CD4-positive, alpha-beta T cell treated with Interferon gamma for 1 hour (primary cell): ENCODE measurements at regions not wholly inside any gene's neighbourhood (a gene's known extent, or its start where the extent isn't known, plus 50 kb on each side); places are given as distances from the start of the nearest gene placed in this dataset.

Experiments used
- DNase-seq: peaks from one replicate; pipeline ENCODE4 v3.0.0-alpha.2; 2020

DNA sequence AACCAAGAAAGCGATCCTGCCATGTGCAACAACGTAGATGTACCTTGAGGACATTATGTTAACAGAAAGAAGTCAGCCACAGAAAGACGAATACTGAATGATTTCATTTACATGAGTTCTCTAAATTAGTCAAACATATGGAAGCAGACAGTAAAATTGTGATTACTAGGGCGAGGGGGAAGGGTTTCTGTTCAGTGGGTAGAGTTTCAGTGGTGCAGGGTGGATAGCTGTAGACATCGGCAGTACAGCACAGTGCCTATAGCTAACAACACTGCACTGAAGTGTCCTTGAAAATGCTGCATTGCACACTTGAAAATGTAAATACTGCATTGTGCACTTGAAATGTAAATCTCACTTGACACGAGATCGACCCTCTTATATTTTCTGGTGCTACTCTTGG, 275.3 kb downstream of the GALR1 start:
- DNase-seq = no peak

DNA sequence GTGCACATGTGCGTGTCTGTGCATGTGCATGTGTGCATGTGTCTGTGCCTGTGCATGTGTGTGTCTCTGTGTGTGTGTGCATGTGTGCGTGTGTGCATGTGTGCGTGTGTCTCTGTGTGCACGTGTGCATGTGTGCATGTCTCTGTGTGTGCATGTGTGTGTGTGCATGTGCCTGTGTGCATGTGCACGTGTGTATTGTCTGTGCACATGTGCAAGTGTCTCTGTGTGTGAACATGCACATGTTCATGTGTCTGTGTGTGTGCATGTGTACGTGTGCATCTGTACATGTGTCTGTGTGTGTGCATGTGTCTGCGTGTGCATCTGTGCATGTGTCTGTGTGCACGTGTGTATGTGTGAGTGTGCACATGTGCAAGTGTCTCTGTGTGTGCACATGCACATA, 277.3 kb downstream of the GALR1 start:
- DNase-seq = no peak

DNA sequence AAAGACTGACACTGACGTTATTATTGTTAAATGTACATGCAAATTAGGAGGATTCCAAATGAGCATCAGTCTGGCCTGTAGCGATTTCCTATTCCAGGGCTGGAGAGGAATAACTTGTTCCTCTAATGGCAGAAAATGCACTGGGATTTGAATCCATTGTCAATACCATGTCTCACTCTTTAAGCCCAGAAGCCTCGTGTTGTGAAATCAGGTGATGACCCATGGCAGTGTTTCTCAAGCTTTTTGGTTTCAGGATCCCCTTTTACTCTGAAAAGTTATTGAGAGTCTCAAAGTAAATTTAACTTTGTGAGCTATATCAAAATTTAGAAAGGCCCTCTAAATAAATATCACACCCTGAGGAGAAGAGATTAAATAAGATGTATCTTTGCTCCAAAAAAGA, 279.2 kb downstream of the GALR1 start:
- DNase-seq = no peak

DNA sequence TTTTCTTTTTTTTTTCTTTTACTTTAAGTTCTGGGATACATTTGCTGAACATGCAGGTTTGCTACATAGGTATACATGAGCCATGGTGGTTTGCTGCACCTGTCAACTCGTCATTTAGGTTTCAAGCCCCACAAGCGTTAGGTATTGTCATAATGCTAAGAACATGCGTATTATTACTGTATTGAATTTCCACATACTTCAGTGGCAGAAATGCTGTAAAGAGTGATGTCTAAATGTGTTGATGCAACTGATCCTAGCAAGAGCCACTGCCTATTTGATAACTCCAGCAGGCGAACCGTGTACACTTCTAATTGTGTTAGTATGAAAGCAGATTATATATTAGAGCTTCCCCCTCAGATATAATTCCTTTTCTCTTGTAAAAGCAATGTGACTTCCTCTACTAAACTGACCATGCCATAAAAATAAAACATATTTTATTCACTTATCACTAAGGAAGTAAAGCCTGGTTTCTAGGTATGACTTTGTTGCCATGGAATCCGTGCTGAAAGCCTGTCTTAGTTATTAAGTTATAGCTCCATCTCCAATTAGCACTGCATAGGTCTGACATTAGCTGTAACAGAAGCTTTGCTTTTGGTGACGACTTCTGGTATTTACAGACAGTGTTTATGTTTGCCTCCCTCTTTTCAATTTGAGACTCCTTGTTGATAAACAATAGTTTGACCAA, 280.0 kb downstream of the GALR1 start:
- DNase-seq = no peak

DNA sequence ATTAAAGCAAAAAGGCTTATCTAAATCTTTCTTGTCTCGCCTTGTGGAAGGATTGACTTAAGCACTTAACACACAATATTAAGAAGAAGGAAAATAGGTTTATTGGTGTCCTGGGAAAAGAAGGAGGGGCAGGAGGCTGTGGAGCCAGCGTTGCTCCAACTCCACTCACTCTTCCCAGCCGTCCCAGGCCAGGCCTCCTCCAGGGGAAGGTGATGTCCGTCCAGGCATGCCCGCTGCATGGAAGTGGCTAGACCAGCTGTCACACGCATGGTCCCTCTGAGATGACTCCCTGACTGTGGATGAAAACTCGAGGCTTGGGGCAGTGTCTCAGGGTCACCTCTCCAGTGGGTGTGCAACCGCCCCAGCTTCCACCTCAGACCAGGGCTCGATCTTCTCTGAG, 281.1 kb downstream of the GALR1 start:
- DNase-seq = no peak

DNA sequence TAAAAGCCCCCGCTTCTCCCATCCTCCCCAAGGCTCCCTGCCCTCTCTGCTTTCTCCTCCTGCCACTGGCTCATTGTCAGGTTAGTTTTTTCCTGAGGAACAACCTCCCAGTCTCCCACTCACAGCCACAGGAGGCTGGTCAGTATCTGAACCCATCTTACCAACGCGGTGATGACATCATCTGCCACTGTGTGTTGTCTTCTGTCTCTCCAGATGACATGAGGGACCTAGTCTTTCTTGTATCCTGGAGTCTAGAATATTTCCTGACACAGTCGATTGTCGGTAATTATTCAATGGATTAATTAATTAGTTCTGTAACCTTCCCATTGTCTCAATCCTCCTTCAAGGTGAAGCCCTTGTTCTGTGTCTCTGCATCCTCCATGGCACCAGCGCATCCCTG, 290.2 kb downstream of the GALR1 start:
- no peak for DNase-seq

DNA sequence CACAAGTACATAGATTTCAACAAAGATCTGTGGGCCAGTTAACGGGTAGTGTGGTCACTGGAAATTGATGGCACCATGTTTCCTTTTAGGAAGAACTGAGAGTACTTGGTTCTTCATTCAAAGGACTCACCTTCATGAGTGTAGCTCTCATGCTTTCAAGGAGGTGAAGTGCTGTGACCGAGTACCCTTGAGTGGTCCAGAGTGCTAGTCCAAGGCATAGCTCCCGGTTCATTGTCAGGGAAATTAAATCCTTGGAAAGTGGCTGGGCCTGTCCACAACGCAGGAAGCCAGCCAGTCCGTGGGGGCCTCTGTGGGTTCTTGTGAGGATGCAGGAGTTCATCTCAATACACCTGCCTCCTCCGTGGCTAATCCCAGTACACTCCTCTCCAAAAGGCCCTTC, 295.1 kb downstream of the GALR1 start:
- no peak for DNase-seq

DNA sequence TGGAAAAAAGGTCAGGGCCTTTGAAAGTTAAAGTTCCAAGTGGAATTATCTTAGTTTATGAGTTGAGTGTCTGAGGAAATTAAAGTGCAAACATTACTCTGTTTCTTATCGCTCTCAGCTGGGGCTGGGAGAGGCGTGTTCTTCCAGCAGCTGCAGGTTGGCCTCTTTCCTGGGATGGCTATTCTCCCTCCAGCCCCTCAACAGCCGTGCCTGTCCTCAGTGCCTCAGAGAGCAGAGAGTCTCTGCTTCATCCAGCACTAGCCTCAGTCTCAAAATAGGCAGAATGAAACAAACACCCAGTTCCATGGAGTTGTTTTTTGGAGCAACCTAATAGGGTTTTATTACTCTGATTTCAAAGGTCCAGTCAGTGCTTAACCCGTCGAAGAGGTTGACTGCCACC, 298.1 kb downstream of the GALR1 start:
- DNase-seq = no peak

DNA sequence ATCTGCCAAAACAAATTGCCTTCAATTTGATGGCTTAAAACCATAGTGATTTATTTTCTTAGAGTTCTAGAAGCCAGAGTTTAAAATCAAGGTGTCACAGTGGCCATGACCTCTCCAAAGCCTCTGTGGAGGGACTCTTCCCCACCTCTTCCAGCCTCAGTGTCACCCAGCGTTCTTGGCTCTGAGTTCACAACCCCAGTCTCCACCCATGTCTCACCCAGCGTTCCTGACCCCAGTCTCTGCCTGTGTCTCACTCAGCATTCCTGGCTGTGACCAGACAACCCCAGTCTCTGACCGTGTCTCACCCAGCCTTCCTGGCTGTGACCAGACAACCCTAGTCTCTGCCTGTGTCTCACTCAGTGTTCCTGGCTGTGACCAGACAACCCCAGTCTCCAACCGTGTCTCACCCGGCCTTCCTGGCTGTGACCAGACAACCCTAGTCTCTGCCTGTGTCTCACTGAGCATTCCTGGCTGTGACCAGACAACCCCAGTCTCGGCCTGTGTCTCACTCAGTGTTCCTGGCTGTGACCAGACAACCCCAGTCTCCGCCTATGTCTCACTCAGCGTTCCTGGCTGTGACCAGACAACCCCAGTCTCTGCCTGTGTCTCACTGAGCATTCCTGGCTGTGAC, 299.3 kb downstream of the GALR1 start:
- no peak for DNase-seq

DNA sequence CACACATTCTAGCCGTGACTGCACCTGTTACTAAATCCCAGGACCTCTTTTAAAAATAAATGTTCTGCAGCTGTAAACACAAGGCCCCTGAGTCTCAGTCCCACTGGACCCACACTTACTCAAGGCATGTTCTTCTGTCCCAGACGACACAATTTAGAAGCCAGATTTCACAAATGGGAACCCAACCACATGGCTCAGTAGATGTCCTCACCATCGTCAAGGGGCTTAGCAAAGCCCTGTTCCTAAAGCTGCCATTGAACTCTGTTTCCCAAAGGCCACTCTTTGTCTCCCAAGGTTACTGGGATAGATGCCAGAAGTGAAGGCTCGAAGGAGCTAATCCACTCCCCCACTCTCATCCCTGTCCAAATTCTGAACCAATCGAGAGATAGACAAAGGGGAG, 301.0 kb downstream of the GALR1 start:
- DNase-seq = no peak

DNA sequence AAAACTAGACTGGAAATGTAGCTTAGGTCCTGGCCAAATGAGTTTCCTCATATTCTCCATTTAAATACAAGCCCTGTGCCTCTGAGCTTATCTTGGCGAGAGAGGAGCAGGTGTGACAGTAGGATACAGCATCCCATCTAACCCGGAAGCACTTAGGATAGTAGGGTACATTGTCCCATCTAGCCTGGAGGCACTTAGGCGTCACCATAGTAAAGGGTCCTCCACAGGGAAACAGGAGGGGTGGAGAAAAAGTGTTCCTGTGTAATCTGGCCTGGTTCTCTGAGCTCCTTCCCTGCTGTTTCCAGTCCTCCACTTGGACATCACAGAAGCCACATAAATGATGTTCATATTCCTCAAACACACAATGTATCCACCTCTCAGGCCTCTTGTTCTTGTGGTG, 301.4 kb downstream of the GALR1 start:
- DNase-seq = no peak

DNA sequence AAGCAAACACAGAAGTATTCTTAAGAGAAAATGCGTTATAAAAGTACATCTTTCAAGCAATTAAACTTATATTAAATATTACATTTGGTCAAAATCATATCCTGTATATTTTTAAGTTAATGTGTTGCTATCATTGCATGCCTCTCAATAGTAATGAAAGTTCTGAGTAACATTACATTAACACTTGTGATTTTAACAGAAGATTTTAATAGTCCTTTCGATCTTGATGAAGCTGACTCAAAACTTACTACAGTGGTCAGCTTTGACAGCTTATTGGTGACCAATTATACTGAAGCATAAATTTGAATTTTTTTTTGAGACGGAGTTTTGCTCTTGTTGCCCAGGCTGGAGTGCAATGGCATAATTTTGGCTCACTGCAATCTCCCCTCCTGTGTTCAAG, 303.3 kb downstream of the GALR1 start:
- DNase-seq = no peak

DNA sequence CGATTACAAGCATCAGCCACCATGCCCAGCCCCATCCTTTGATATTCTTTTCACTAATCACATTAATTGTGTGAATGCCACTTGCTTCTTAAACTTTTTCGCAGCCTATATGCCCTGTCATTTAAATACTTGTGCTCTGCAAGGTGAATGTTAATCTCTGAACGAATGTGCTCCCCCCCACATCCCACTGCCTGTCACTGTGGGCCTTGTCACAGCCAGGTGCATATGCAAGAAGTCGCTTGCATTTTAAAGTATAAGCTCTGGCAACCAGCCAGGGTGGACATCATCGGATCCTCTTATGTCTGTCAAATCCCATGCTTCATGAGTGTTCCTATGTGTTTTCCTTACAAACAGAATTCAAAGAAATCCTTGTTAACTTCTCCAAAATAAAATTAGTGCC, 304.4 kb downstream of the GALR1 start:
- DNase-seq = no peak

DNA sequence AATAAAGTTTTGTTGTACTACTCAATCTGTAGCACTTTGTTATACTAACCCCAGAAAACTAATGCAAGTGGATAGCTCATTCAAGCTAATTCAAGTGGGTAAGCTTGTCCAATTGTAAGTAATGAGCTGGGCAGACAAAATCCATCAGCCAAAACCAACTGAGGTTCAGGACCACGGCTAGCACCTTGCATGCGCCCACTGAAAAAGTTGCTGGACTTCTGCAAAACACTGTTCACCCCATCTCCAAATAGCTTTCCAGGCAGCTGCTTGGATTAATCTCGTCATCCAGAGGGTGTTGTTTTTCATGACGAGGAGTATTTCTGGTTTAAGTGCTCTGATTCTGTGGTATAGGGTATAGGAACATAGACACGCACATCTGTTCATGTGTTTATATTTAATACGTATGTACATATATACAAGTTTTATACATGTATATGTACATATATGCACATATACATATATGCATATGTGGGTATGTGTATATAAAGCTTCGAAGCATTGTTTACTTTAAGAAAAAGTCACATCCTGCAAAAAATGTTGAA, 307.5 kb downstream of the GALR1 start:
- DNase-seq = no peak

DNA sequence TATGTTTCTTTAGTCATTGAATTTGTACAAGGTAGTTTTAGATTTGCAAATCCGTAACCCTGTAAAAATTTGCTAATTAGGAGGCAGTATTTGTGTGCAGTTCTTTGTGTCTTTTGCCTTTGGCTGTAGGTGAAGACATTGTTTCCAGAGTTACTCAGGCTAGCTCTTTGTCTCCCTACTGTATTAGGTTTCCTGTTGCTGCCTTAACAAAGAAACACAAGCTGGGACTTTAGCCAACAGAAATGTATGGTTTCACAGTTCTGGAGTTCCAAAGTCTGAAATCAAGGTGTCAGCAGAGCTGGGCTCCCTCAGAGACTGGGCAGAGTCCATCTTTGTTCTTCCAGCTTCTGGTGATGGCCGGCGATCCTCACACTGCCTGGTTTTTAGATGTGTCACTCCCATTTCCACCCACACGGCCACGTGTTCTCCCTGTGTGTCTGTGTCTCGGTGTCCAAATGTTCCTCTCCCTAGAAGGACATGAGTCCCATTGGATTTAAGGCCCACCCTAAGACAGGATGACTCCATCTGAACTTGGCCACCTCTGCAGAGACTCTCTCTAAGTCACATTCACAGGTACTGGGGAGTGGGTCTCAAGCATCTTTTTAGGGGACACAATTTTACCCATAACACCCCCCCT, 309.7 kb downstream of the GALR1 start:
- no peak for DNase-seq

DNA sequence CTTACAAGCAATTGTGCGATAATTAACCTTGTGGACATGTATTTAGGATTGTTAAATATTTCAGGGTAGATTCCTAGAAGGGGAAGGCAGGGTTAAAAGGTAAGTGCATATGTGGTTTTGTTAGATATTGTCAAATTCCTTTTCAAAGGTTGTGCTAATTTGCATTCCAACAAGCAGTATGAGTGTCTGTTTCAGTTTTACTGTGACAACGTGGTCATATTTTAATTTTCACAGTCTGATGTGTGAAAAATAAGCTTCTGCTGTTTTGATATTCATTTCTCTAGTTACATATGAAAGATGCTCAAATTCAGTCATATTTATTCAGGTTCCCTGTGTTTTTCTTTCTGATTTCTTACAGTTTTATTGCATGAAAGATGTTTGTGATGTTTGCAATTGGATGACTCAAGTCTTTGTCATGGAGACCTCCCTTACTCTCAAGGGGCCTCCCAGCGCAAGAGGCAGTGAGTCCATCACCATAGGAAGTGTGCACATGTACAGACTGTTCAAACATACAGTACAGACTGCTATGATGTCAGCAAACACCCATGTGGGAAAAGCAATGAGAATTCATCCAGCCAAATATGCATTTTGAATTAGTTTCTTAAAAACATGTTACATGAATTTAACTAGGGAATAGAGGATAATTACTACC, 310.8 kb downstream of the GALR1 start:
- no peak for DNase-seq

DNA sequence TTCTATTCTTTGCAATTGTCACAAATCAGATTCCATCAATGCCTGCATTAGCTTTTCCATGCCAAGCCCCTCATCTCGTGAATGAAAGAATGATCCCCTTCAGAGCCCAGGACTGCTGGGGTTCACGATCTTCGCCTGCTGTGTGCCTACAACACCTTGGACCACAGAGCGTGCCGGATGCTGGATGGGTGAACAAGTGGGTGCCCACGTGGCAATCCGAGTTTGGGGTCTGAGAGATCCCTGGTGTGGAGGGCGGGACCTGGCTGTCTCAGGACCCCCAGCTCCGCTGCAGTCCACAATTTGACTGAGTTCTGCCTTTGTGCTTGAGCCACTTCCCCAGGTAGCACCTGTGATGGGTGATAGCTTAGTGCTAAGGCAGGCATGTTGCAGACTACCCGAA, 317.0 kb downstream of the GALR1 start:
- DNase-seq = no peak

DNA sequence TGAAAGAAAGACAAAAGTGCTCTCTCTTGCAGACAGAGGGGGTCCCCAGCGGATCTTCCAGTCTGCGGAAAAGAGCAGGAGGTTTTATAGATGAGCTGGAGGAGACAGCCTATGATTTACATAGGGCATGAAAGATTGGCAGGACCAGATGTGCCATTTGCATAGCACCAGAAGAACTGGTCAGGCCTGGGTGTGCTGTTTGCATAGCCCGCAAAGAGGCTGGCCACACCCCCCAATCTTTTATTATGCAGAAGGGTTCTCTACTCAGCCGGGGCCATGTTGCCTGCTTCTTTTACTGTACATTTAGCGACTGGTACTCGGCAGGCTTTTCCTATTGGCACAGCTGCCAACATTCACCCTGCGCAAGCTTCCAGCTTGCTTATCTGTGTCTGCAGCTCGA, 317.6 kb downstream of the GALR1 start:
- no peak for DNase-seq

DNA sequence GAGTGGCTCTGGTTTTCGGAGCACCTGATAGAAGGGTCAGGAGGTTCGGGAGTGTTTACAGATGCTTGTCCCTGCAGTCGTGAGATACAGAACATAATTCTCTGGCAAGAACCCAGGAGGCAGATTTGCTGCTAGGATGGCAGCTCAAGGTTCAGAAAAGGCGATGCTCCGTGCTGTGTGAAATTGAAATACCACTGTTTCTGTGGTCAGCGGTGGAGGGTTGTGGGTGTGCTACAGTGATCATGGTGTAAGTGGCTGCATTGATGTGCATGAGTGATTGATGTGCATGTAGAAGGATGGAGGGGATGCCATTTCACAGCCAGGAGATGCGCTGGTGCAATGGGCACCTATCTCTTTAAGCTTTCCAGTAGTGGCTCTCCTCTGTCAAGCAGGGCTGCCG, 322.1 kb downstream of the GALR1 start:
- no peak for DNase-seq

DNA sequence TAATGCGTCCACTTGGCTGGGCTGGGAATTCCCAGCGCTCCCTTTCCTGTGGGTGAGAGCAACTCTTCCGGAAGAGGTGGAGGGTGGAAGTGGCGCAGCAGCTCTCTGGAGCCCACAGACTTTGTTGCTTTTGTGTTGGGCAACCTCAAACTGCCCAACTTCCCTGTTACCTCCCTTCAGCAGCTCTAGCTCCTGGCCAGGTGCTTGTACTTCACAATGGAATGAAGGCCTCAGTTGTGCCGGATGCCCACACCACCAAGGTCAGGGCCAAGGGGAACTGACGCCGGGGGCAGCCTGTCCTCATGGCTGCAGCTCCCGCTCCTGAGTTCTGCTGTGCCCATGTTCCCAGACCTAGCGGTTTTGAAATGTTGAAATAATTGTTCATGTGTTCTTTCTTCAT, 322.9 kb downstream of the GALR1 start:
- DNase-seq = no peak

DNA sequence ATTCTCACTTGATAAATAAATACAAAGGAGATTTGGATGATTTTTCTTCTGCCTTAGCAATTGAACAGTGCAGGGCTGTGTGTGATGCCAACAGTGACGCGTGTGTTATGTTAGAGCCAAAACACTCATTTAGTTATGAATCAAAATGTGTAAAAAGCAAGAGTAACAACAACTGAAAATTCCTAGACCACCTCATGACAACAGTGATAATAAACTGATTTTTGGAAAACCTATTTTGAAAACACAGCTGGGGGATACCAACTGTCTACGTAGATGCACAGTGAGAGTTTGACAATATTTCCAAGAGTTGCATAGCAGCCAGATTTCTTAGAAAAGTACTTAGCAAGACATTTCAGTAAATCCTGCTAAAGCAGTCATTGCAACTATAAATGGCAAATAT, 323.9 kb downstream of the GALR1 start:
- DNase-seq = no peak

DNA sequence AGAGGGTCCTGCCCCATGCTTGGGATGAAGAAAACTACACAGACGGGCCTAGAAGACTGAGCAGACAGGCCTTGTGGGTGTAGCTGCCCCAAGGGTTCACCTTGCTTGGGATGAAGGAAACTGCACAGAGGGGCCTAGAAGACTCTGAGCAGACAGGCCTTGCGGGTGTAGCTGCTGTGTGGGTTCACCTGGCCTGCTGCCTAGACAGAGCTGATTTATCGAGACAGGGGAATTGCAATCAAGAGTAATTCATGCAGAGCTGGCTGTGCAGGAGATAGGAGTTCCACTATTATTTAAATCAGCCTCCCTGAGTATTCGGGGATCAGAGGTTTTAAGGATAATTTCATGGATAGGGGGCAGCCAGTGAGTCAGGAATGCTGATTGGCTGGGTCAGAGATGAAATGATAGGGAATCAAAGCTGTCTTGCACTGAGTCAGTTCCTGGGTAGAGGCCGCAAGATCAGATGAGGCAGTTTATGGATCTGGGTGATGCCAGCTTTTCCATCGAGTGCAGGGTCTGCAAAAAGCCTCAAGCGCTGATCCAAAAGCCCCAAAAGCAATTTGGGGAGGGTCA, 341.4 kb downstream of the GALR1 start:
- DNase-seq = no peak

DNA sequence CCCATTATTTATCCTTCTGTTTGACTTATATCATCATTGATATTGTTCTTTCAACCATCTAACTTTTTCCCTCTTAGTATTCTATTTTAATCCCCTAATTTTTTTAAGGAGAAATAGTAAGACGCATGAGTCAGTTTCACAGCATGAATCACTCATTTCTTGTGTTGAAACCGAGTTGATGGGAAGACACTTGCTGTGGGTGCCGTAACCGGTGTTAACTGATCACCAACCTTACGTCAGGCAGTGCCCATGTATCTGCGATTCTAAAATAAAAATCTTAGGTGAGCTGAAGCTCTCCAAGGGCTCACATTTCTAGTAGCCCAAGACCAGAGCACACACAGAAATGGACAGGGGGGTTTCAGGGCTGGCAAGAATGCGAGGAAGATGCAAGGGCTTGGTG, 348.1 kb downstream of the GALR1 start:
- no peak for DNase-seq

DNA sequence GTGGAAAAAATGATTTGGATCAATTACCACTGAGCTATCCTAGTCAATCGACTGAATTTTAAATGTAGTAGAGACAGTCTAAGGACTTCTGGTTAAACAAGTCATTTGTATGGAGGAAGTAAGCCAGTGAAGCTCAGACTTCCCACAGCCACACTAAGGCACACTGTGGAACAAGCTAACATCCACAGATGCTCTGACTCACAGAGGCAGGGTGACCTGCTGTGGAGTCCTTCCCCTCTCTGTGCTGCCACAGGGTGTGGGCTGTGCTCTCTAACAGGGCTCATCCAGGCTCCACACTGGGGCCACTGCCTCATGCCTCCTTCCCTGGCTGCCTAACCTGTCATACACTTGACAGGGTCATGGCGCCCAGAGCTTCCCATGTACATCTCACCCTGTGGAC, 351.0 kb downstream of the GALR1 start:
- DNase-seq = no peak
